ENCODE measurements at regions not wholly inside any gene's neighbourhood (a gene's known extent, or its start where the extent isn't known, plus 50 kb on each side); places are given as distances from the start of the nearest gene placed in this dataset.

DNA sequence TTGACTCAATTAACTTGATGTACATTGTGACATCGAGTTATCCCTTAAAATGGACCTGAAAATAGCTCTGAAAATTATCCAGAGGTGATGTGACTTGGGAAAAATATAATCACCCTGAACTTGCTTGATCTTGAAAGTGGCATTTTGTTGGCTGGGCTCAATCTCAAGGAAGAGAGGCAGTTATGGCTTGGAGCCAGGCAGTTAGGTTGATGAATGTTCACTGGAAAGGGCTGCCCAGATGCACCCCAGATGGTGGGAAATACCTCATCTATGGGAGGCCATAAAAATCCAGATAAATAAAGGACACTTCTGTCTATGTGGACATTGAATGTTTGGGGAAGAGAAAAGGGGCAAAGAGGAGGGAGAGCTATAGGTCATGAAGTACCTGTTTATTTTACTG is 55.7 kb upstream of the OR5AN1 start:
- Histone ChIP-seq H3K4me1 (no peaks in the 10 kb centered on the region), H3K4me3 (no peak overlapping the region), H3K9me3 (no peaks in the 10 kb centered on the region), H3K27me3 (no peaks in the 10 kb centered on the region), H3K36me3 (no peaks in the 10 kb centered on the region), H3K27ac (no peak overlapping the region)
- TF ChIP-seq, protein P1, sequence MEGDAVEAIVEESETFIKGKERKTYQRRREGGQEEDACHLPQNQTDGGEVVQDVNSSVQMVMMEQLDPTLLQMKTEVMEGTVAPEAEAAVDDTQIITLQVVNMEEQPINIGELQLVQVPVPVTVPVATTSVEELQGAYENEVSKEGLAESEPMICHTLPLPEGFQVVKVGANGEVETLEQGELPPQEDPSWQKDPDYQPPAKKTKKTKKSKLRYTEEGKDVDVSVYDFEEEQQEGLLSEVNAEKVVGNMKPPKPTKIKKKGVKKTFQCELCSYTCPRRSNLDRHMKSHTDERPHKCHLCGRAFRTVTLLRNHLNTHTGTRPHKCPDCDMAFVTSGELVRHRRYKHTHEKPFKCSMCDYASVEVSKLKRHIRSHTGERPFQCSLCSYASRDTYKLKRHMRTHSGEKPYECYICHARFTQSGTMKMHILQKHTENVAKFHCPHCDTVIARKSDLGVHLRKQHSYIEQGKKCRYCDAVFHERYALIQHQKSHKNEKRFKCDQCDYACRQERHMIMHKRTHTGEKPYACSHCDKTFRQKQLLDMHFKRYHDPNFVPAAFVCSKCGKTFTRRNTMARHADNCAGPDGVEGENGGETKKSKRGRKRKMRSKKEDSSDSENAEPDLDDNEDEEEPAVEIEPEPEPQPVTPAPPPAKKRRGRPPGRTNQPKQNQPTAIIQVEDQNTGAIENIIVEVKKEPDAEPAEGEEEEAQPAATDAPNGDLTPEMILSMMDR (IDR thresholded peaks at IDR 0.05): no peak
- TF ChIP-seq POLR2A (IDR thresholded peaks at IDR 0.05): no peak
- WGBS, 2 donors: 9 to 11% methylated on average over 1 of the region's 1 CpG
- DNase-seq: no peak
- intact Hi-C loops (cut with DNase I): no loop called here

DNA sequence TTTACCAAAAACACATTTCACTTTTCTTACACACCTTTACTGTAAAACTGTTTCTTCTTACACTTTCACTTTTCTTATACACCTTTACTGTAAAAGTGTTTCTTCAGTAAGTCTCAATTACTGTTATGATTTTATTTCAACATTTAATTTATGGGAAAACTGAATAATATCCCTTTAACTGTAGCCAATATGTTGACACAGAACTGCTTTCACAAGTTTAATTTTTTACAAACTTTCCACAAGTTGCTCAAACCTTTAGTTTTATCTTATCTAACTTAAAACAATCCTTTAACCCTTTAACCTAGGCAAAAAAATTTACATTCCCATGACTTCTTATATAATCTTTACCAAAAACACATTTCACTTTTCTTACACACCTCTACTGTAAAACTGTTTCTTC is 63.3 kb upstream of the OR5AN1 start:
- H3K27ac ChIP-seq: no peak overlapping the region
- H3K9me3 ChIP-seq: no peaks in the 10 kb centered on the region
- no peak for DNase-seq
- intact Hi-C loops (cut with DNase I): no loop called here
- no peak overlapping the region for H3K4me3 ChIP-seq
- H3K36me3 ChIP-seq: no peaks in the 10 kb centered on the region
- H3K27me3 ChIP-seq: no peaks in the 10 kb centered on the region
- H3K4me1 ChIP-seq: no peaks in the 10 kb centered on the region
- TF ChIP-seq, protein P1 (IDR thresholded peaks at IDR 0.05): no peak
- no peak for TF ChIP-seq POLR2A (IDR thresholded peaks at IDR 0.05)

DNA sequence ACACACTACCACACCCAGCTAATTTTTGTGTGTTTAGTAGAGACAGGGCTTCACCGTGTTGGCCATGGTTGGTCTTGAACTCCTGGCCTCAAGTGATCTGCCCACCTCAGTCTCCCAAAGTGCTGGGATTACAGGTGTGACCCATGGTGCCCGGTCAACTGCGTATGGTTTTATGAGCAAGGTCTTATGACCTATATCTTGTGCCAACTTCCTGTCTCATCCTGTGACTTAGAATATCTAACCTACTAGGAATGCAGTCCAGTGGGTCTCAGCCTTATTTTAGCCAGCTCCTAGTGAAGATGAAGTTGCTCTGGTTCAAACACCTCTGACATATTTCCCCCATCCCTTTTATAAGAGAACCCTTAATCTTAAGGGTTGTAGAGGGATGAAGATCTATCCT is 66.1 kb upstream of the OR5AN1 start:
- TF ChIP-seq, protein P1 (IDR thresholded peaks at IDR 0.05): no peak
- TF ChIP-seq POLR2A (IDR thresholded peaks at IDR 0.05): no peak
- no peak for DNase-seq
- H3K27me3 ChIP-seq: peaks cover 0 to 6% (median 0%) of the 10 kb centered on the region in 4 donors
- H3K27ac ChIP-seq: no peak overlapping the region
- no peaks in the 10 kb centered on the region for H3K36me3 ChIP-seq
- H3K4me1 ChIP-seq: no peaks in the 10 kb centered on the region
- 89 to 93% methylated on average over 2 to 3 of the region's 3 CpGs for WGBS, 2 donors
- no peak overlapping the region for H3K4me3 ChIP-seq
- H3K9me3 ChIP-seq: no peaks in the 10 kb centered on the region
- intact Hi-C loops (cut with DNase I): no loop called here

DNA sequence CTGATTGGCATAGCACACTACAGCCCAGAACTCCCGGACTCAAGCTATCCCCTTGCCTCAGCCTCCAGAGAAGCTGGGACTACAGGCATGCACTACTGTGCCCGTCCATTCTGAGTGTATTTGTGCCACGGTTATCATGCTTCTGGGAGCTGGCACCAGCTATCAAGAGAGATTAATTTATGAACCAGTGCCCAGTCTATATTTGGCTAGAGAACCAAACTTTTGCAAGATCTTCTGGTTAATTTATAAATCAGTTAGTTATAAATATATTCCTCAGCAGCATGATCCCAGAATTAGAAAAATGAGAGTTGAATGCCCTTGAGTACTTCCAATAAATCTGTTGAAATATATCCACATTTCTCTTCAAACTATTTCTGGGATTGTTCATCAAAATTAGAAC is 67.5 kb upstream of the OR5AN1 start:
- TF ChIP-seq, protein P1 (IDR thresholded peaks at IDR 0.05): no peak
- no peak for TF ChIP-seq POLR2A (IDR thresholded peaks at IDR 0.05)
- WGBS, 2 donors: 35 to 48% methylated on average over 3 of the region's 3 CpGs
- Histone ChIP-seq H3K4me1 (no peaks in the 10 kb centered on the region), H3K27ac (no peak overlapping the region), H3K36me3 (no peaks in the 10 kb centered on the region), H3K27me3 (peaks cover 0 to 10% (median 0%) of the 10 kb centered on the region in 4 donors), H3K4me3 (no peak overlapping the region), H3K9me3 (no peaks in the 10 kb centered on the region)
- intact Hi-C loops (cut with DNase I): no loop called here
- no peak for DNase-seq

DNA sequence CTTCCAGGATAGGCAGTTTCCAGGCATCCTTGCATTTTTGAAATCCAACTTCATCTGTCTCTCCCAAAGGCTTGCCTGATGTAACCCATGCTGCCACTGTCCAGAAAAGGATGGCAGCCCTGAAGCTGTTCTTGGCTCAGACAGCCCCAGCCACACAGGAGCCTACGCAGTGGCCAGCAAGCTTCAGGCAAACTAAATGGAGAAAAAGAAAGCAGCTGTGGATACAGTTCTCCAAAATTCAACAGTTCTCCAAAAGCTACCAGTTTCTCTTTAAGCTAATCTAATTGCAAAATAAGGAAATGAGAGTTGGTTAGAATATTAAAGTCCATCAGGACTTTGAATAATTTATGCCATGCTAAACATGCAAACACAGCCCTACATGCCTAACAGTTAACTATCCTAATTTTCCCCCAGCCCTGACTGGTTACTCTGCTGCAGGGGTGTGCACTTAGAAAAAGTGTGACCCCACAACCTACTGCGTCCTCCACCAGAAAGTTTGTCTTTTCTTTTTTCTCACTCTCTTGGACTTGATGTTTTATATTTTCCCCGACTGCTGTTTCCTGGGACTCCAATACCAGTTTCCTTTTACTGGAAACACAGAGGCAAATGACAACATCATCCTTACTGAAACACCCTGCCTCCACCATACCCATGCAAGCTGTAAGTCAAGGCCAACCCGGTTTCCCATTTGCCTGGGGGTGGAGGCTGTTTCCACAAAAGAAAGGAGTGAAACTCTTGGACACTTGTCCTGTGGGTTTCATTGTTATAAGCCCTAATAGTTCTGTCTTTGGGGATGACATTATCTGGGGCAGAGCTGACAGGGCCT is 69.1 kb upstream of the OR5AN1 start:
- Histone ChIP-seq H3K27me3 (peaks cover 0 to 10% (median 0%) of the 10 kb centered on the region in 4 donors), H3K9me3 (no peaks in the 10 kb centered on the region), H3K4me1 (no peaks in the 10 kb centered on the region), H3K4me3 (no peak overlapping the region), H3K36me3 (no peaks in the 10 kb centered on the region), H3K27ac (no peak overlapping the region)
- TF ChIP-seq, protein P1 (IDR thresholded peaks at IDR 0.05): no peak
- TF ChIP-seq POLR2A (IDR thresholded peaks at IDR 0.05): no peak
- WGBS, 2 donors: 75 to 80% methylated on average over 3 of the region's 4 CpGs
- intact Hi-C loops (cut with DNase I): no loop called here
- DNase-seq: no peak

Data from esophagus squamous epithelium (tissue), 5 donors.